Tibial nerve (tissue), 3 donors: ENCODE measurements at regions not wholly inside any gene's neighbourhood (a gene's known extent, or its start where the extent isn't known, plus 50 kb on each side); places are given as distances from the start of the nearest gene placed in this dataset.

Experiments used
- CTCF ChIP-seq, 5 experiments: fragments of 200-600 bp in 3 of 5; fragments of 450-650 bp in 2 of 5; sonication (generic) in 3 of 5; IDR thresholded peaks; one replicate each; pipeline ENCODE4 v1.5.1; 2016 to 2019; ENCODE audit warnings: antibody characterized with exemption in 5 of 5, mild to moderate bottlenecking in 3 of 5, moderate library complexity in 2 of 5
- POLR2A ChIP-seq, 2 donors: fragments of 450-650 bp; IDR thresholded peaks; one replicate each; pipeline ENCODE4 v1.6.1; 2017; ENCODE audit warnings: antibody characterized with exemption in 2 of 2, mild to moderate bottlenecking in 2 of 2, moderate library complexity in 2 of 2

GRCh38 chr16:86753399-86753798, 175.1 kb downstream of the FOXL1 start:
- no peak for TF ChIP-seq POLR2A (IDR thresholded peaks at IDR 0.05)
- no peak for TF ChIP-seq CTCF (IDR thresholded peaks at IDR 0.05)
